GM19438 (cell line): ENCODE measurements at regions not wholly inside any gene's neighbourhood (a gene's known extent, or its start where the extent isn't known, plus 50 kb on each side); places are given as distances from the start of the nearest gene placed in this dataset.
"Not testable (repeated sequence)": the region's sequence is repeated elsewhere in the genome, so short reads cannot be mapped to it uniquely, and the experiment has no call there.

Experiments used
- ATAC-seq: cut with Tn5 transposase; IDR thresholded peaks from one replicate; pipeline ENCODE4 v1.9.1; 2021; ENCODE audit warnings: low read depth; ENCODE audit not compliant: unreplicated experiment

DNA sequence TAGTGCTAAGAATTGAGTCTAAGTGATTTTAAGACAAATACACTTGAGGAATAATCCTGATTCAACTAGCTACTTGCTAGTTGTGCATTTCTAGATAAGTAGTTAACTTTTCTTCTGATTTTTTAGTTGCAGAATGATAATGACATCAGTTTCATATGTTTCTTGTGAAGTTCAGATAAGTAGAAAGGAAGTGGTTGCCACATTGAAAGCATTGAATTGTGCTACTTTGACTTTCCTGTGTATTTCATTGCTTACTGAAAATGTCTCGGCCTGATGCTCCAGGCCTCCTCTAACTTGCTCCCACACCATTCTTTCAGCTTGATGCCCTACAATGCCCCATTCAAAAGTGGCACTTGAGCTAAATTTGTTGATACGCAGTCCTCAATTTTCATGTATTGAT, 980.0 kb downstream of the TMTC2 start:
- ATAC-seq, result no peak

DNA sequence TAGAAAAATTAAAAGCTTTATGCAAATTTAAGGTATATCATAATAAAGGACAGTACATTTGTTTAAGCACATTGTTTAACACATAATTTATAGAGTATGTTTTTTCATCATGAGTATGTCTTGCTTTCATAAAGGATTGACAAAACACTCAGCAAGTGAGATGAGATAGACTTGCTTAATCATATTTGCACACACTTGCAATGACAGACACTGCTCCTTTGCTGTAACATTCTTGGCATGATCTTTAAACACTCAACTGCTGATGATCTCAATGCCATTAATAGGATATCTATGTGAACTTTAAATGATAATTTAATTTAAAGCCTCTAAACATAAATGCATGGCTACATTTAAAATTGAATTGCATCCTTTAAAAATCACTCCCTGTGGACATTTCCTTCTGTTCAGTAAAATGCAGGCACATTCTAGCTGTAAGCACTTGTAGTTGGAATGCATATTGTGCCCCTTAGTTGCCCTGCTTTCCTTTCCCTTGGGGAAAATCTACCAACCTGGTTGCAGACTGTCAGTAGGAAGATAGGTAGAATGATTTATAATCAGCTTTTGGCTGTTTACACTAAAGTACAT, 979.0 kb downstream of the TMTC2 start:
- ATAC-seq, result no peak

DNA sequence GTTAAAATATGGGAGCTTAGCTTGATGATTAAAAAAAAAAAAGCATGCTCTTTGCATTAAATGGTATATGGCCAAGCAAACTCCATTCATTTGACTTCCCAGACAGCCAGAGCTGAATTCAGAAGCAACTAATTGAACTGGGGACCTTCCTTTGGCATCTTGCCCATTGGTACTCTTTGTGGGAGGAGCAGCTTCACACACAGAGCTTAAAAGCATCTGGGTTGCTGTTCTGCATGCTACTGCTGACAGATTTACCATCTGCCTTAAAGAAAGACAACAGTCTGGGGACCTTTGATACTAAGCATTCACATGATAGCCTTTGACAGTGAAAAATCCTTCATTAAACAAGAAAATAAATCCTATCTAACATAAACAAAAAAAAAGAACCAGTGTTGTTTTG, 977.9 kb downstream of the TMTC2 start:
- no peak for ATAC-seq

DNA sequence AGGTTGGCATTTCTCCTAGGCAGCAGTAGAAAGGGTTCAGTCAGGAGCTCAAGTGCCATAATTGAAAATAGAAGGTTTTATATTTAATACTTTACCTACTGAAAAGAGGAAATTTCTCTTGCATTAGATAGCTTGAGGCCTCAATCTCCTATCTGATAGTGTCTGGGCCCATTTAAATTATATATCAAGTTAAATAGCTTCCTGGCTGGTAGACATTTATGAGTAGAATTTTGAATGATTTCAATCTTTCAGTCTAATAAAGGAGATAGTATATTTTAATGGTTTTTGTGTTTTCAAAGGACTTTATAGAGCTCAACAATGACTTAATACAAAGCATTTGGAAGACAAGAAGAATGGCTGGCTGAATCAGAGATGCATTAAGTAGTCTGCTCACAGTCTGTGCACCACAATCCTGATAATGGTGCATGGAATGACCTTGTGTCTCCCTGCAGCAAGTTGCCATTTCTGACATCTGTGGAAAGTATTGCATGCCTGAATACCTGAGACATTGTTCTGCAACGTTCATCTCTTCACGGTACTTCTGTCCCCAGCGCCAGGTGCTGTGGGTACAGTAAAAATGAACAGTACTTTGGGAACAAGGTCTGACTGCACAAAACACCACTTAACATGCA, 974.1 kb downstream of the TMTC2 start:
- ATAC-seq, result no peak

DNA sequence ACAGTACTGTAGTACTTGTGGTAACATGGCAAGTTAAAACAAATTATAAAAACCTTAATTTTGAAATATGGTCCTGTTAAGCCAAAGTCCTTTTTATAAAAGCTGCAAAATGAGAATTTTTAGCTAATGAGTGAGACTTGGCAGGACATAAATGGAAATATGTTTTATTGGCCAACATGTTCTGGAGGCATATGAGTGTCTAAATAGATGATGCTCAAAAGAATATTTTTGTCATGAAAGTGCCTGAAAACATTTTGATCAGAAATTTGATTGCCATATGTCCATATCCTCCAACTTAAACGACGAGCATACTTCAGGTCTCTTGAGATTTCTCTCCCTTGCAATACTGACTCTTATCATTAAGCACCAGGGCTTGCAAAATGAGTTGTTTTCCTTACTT, 972.6 kb downstream of the TMTC2 start:
- ATAC-seq, result no peak

DNA sequence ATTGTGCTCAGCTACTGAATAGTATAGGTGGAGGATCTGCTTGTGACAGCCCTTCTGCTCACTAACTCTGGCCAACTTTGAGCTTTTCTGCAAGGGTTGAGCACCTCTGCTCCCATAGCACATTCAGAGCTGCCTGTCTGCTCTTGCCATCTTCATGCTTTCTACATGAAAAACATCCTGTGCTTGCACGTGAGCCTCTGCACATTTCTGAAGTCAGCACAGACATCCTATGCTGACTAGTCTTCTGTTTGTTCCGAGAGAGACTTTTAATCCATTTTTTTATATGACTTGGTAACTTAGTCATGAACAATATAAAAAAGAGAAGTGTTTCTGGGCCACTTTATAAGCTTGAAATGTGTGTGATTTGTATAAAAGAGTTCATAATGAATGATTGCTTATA, 969.3 kb downstream of the TMTC2 start:
- no peak for ATAC-seq

GRCh38 chr12:83642205-83642604, 955.5 kb downstream of the TMTC2 start:
- ATAC-seq, result no peak

DNA sequence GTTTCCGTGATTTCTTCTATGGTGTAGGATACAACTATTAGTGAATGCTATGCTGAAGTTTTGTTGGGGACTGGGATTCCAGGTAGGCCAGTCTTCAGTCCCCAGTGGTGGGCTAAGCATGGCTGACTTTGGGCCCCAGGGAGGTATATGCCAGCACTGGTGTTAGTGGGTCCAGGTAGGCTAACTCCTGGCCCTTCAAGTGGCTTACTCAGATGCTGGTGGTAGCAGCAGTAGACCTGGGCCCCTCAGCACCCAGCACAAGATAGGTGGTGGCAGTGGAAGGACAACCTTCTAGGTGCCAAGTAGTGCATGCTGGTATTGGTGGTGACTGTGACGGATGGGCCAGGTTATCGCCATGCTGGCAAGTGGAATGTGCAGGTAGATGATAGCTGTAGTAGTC, 955.1 kb downstream of the TMTC2 start:
- ATAC-seq, result no peak

GRCh38 chr12:83634726-83635267, 948.1 kb downstream of the TMTC2 start:
- no peak for ATAC-seq

DNA sequence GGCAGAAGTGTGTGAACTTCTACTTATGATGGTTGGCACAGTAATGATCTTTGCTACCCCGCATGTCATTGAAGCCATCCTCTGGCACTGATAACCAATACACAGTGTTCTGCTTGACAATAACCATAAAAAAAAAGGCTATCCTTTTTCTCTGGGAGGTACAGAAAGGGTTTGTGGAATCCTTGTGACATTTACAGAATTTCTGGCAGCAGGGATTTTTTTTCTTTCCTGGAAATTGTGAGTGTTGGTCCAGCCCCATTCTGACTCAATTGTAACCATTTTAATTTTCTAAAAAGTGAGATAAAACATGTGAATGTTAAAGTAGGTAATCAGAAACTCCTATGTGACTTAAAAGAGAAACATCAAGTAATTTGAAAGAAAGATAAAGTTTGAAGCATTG, 943.8 kb downstream of the TMTC2 start:
- ATAC-seq, result no peak

- no peak for ATAC-seq
Measured at GRCh38 chr12:83629931-83630330, 943.2 kb downstream of the TMTC2 start.

GRCh38 chr12:83622205-83622604, 935.5 kb downstream of the TMTC2 start:
- no peak for ATAC-seq

- ATAC-seq, result no peak
Measured at GRCh38 chr12:83619973-83620372, 933.3 kb downstream of the TMTC2 start.

- no peak for ATAC-seq
Measured at GRCh38 chr12:83615152-83615551, 928.4 kb downstream of the TMTC2 start.

- ATAC-seq, result no peak
Measured at GRCh38 chr12:83613586-83614110, 926.9 kb downstream of the TMTC2 start.

DNA sequence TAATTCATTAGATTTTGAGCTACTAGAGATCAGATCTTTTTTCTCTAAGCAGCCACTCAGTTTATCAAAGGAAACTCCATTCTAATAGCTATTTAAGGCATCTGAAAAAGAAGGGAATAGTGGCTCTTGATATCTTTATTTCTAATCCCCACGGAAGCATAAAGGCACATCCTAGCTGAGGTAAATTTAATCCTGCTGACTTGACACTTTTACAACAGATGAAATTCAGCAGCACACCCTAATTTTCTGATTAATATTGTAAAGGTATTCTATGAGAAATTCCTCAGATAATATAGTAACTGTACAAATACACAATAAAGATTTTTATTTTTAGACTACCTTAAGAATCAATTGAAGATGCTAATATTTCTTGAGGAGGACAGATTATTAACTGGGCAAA, 916.4 kb downstream of the TMTC2 start:
- no peak for ATAC-seq

DNA sequence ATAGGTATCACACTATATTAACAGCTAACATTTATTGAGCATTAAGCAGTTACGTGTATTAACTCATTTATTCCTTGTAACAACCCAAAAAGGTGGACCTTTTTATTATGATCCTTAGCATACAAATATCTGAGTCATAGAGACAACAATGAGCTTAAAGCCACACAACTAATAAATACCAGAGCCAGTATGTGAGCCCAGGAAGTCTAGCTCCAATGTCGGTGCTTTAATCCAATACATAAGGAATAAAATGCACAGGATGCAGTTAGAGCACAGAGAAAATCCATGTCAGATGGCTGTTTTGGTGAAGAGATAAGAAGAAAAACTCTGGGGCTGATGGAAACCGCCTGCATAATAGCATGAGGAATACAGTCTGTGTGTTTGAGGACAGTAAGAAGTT, 888.6 kb downstream of the TMTC2 start:
- ATAC-seq, result no peak

DNA sequence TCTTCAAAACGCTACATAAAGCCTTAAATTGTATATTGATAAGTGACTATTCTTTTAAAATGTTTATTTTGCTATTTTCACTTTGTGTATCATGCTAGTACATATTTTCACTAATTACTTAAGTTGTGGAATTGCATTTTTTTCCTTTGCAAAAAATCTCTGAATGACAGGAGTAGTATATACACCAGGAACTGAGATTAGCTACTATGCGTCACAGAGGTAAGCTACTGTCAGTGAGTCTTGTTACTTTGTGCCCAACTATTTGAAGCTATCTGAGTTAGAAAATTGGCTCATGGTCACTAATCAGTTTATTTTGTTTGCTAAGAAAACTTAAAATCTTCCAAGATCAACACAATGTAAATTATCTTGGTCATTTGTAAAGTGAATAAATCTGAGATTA, 887.4 kb downstream of the TMTC2 start:
- ATAC-seq, result no peak

DNA sequence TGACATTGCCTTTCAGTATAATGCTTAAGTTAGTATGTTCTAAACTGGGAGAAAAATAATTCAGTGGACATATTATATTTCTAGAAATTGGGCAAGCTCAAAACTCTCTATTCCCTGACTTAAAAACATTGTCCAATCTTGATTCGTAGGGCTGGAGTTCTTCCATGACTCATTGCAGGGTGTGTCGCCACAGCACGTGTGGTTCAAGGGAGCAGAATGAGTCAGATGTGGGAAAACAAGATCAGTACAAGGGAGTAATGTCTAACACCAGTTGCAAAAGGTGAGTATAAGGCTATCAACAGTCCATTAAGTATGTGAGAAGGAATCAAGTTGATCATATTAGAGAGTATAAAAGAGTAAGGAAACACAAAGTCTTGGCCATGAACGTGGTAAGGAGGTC, 887.0 kb downstream of the TMTC2 start:
- ATAC-seq, result no peak

DNA sequence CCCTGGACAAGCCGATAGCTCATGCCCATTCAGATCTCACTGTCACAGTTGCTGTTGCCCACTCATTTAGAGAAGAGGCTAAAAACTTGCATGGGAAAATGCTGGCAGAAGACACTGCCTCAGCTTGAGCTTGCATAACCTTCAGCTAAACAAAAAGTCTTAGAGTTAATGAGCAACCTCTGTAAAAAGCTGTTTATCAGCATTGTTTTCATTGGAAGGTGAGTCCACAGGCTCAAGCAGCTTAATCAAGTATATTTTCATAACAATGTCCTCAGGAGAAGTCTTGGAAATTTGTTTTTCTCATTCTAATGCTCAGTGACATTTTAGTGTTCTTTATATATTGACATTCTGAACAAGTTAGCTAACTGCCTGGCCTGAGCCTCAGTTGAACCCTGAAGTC, 872.9 kb downstream of the TMTC2 start:
- ATAC-seq, result no peak

GRCh38 chr12:83556040-83556439, 869.3 kb downstream of the TMTC2 start:
- ATAC-seq, result not testable (repeated sequence)

GRCh38 chr12:83541446-83541845, 854.7 kb downstream of the TMTC2 start:
- no peak for ATAC-seq
